WTC11 (cell line): ENCODE measurements at regions not wholly inside any gene's neighbourhood (a gene's known extent, or its start where the extent isn't known, plus 50 kb on each side); places are given as distances from the start of the nearest gene placed in this dataset.

ENCODE experiments used
- ATAC-seq: fragments of 200-7000 bp; cut with Tn5 transposase; 2 replicates; pipeline ENCODE4 v1.10.0; 2021; ENCODE audit warnings: mild to moderate bottlenecking, moderate library complexity
- CTCF ChIA-PET: fragments of 300-600 bp; sonication (Branson Sonifier 250); formaldehyde crosslinking; loops from one replicate; lab custom pipeline; 2021; ENCODE audit warnings: antibody characterized with exemption; lab: Charles Lee
- POLR2A ChIA-PET: fragments of 350-600 bp; sonication (Branson Sonifier 250); formaldehyde crosslinking; loops from one replicate; lab custom pipeline; 2021; ENCODE audit warnings: antibody characterized with exemption; lab: Charles Lee
- DNase-seq: peaks from one replicate; pipeline ENCODE4 v3.0.0; 2021; ENCODE audit warnings: low spot score
- H3K27ac Mint-ChIP-seq: 2 replicates; pipeline ENCODE4 v1.8.0; 2021; ENCODE audit warnings: mixed read lengths
- H3K27me3 Mint-ChIP-seq: 2 replicates; pipeline ENCODE4 v1.8.0; 2021; ENCODE audit warnings: low read depth, mild to moderate bottlenecking, moderate library complexity, mixed read lengths
- H3K36me3 Mint-ChIP-seq: 2 replicates; pipeline ENCODE4 v1.8.0; 2021; ENCODE audit warnings: mixed read lengths
- H3K4me1 Mint-ChIP-seq: 2 replicates; pipeline ENCODE4 v1.8.0; 2022; ENCODE audit warnings: mixed read lengths
- H3K4me3 Mint-ChIP-seq: 2 replicates; pipeline ENCODE4 v1.8.0; 2021; ENCODE audit warnings: mild to moderate bottlenecking, moderate library complexity, mixed read lengths
- H3K9me3 Mint-ChIP-seq: 2 replicates; pipeline ENCODE4 v1.8.0; 2021; ENCODE audit warnings: mixed read lengths
- ATF1 ChIP-seq: sonication (generic); formaldehyde crosslinking; IDR thresholded peaks from 2 replicates; pipeline ENCODE4 v1.8.1; 2023; ENCODE audit warnings: mild to moderate bottlenecking, moderate library complexity, missing genetic modification reagents
- CBFB ChIP-seq: sonication (generic); formaldehyde crosslinking; IDR thresholded peaks from 2 replicates; pipeline ENCODE4 v1.8.1; 2022; ENCODE audit warnings: mild to moderate bottlenecking, low read depth, missing genetic modification reagents
- CREM ChIP-seq: sonication (generic); formaldehyde crosslinking; IDR thresholded peaks from 2 replicates; pipeline ENCODE4 v1.8.1; 2022; ENCODE audit warnings: mild to moderate bottlenecking, missing genetic modification reagents, moderate library complexity
- CTCF ChIP-seq: fragments of 200-600 bp; IDR thresholded peaks from 2 replicates; pipeline ENCODE4 v1.8.0; 2022; ENCODE audit warnings: antibody characterized with exemption
- ELF4 ChIP-seq: sonication (generic); formaldehyde crosslinking; IDR thresholded peaks from 2 replicates; pipeline ENCODE4 v1.8.1; 2022; ENCODE audit warnings: low read depth, mild to moderate bottlenecking, moderate library complexity, missing genetic modification reagents
- EMX1 ChIP-seq: fragments of 250-450 bp; sonication (Bioruptor Pico); IDR thresholded peaks from 2 replicates; pipeline ENCODE4 v1.8.0; 2021; ENCODE audit warnings: mild to moderate bottlenecking
- ESRRA ChIP-seq: sonication (generic); formaldehyde crosslinking; IDR thresholded peaks from 2 replicates; pipeline ENCODE4 v1.8.1; 2022; ENCODE audit warnings: mild to moderate bottlenecking, missing genetic modification reagents, borderline replicate concordance
- ETV6 ChIP-seq: sonication (generic); formaldehyde crosslinking; IDR thresholded peaks from 2 replicates; pipeline ENCODE4 v1.8.1; 2022; ENCODE audit warnings: mild to moderate bottlenecking, missing genetic modification reagents
- GTF2I ChIP-seq: fragments of 250-450 bp; sonication (Bioruptor Pico); conservative IDR thresholded peaks from 2 replicates; pipeline ENCODE4 v1.4.0; 2021; ENCODE audit warnings: mild to moderate bottlenecking
- MXD4 ChIP-seq: fragments of 250-450 bp; sonication (Bioruptor Pico); IDR thresholded peaks from 2 replicates; pipeline ENCODE4 v1.8.0; 2021; ENCODE audit warnings: mild to moderate bottlenecking, moderate library complexity, borderline replicate concordance
- NFATC4 ChIP-seq: fragments of 250-450 bp; sonication (Bioruptor Pico); IDR thresholded peaks from 2 replicates; pipeline ENCODE4 v1.9.0; 2021; ENCODE audit warnings: mild to moderate bottlenecking
- NFYB ChIP-seq: sonication (generic); formaldehyde crosslinking; conservative IDR thresholded peaks from 2 replicates; pipeline ENCODE4 v1.8.0; 2022; ENCODE audit warnings: low read depth, missing genetic modification reagents
- NR2C2 ChIP-seq: sonication (generic); formaldehyde crosslinking; IDR thresholded peaks from 2 replicates; pipeline ENCODE4 v1.8.0; 2022; ENCODE audit warnings: mild to moderate bottlenecking, missing genetic modification reagents
- NR3C1 ChIP-seq: sonication (generic); formaldehyde crosslinking; conservative IDR thresholded peaks from 2 replicates; pipeline ENCODE4 v1.8.1; 2023; ENCODE audit warnings: low read depth, mild to moderate bottlenecking, missing genetic modification reagents
- OVOL2 ChIP-seq: fragments of 250-450 bp; sonication (Bioruptor Pico); IDR thresholded peaks from 2 replicates; pipeline ENCODE4 v1.9.0; 2021; ENCODE audit warnings: mild to moderate bottlenecking, borderline replicate concordance
- PREB ChIP-seq: sonication (generic); formaldehyde crosslinking; IDR thresholded peaks from 2 replicates; pipeline ENCODE4 v1.8.1; 2022; ENCODE audit warnings: mild to moderate bottlenecking, missing genetic modification reagents, moderate library complexity, borderline replicate concordance
- PRRX2 ChIP-seq: fragments of 250-450 bp; sonication (Bioruptor Pico); IDR thresholded peaks from 2 replicates; pipeline ENCODE4 v1.8.0; 2021; ENCODE audit warnings: mild to moderate bottlenecking
- RORB ChIP-seq: fragments of 250-450 bp; sonication (Bioruptor Pico); IDR thresholded peaks from 2 replicates; pipeline ENCODE4 v1.9.0; 2021; ENCODE audit warnings: mild to moderate bottlenecking
- SMAD4 ChIP-seq: sonication (generic); formaldehyde crosslinking; IDR thresholded peaks from 2 replicates; pipeline ENCODE4 v1.8.0; 2022; ENCODE audit warnings: mild to moderate bottlenecking, missing genetic modification reagents
- SP1 ChIP-seq: sonication (generic); formaldehyde crosslinking; conservative IDR thresholded peaks from 2 replicates; pipeline ENCODE4 v1.8.1; 2022; ENCODE audit warnings: missing genetic modification reagents
- TEAD1 ChIP-seq: sonication (generic); formaldehyde crosslinking; IDR thresholded peaks from 2 replicates; pipeline ENCODE4 v1.8.0; 2022; ENCODE audit warnings: mild to moderate bottlenecking, missing genetic modification reagents
- USF2 ChIP-seq: sonication (generic); formaldehyde crosslinking; IDR thresholded peaks from 2 replicates; pipeline ENCODE4 v1.8.1; 2023; ENCODE audit warnings: mild to moderate bottlenecking, missing genetic modification reagents, moderate library complexity
- ZNF121 ChIP-seq: sonication (generic); formaldehyde crosslinking; IDR thresholded peaks from 2 replicates; pipeline ENCODE4 v1.8.0; 2023; ENCODE audit warnings: missing genetic modification reagents
- ZNF138 ChIP-seq: sonication (generic); formaldehyde crosslinking; conservative IDR thresholded peaks from 2 replicates; pipeline ENCODE4 v1.8.1; 2022; ENCODE audit warnings: mild to moderate bottlenecking, moderate library complexity, missing genetic modification reagents
- TF ChIP-seq, protein P1 (sequence below): sonication (generic); formaldehyde crosslinking; IDR thresholded peaks from 2 replicates; pipeline ENCODE4 v1.8.0; 2022; ENCODE audit warnings: mild to moderate bottlenecking, missing genetic modification reagents
- TF ChIP-seq, protein P2 (sequence below): sonication (generic); formaldehyde crosslinking; IDR thresholded peaks from 2 replicates; pipeline ENCODE4 v1.8.1; 2023; ENCODE audit warnings: mild to moderate bottlenecking, moderate library complexity, missing genetic modification reagents

DNA sequence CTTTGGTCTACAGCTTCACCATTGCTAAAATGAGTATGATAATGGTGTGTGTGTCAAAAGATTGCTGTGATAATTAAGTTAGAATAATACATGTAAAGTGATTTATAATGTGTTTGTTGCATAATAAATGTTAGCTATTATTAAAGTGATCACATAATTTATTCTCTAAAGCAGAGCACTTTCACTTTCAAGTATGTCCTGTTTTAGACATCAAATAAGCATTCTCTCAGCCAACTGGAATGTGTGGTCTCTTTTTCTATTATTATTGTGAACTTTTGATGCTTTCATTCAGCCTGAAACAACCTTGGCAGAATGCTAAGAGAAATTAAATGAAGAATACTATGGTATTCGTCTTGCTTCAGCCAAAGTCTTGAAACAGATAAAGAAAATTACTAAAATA, 102.8 kb upstream of the COL11A1 start (continued):
- TF ChIP-seq ETV6 (no peak), NR2C2 (CRISPR knock-in tag) (no peak)

GRCh38 chr1:103208844-103209243, 100.5 kb upstream of the COL11A1 start:
- Mint-ChIP-seq H3K9me3 (no peaks in the 10 kb centered on the region), H3K27me3 (no peaks in the 10 kb centered on the region), H3K27ac (no peak overlapping the region), H3K36me3 (no peaks in the 10 kb centered on the region), H3K4me3 (no peak overlapping the region), H3K4me1 (no peaks in the 10 kb centered on the region)
- DNase-seq (no peak), ATAC-seq (no peak)
- CTCF ChIA-PET, result no interaction called here
- POLR2A ChIA-PET, result no interaction called here
- TF ChIP-seq OVOL2 (no peak), TEAD1 (CRISPR knock-in tag) (no peak), ATF1 (CRISPR knock-in tag) (no peak), GTF2I (CRISPR knock-in tag) (no peak), USF2 (CRISPR knock-in tag) (no peak), SP1 (no peak), MXD4 (CRISPR knock-in tag) (no peak), ZNF121 (CRISPR knock-in tag) (no peak), SMAD4 (CRISPR knock-in tag) (no peak), ESRRA (CRISPR knock-in tag) (no peak), RORB (CRISPR knock-in tag) (no peak), PRRX2 (CRISPR knock-in tag) (no peak), ZNF138 (CRISPR knock-in tag) (no peak), CTCF (no peak), EMX1 (no peak), CBFB (no peak), ELF4 (CRISPR knock-in tag) (no peak)
- TF ChIP-seq, protein P1, sequence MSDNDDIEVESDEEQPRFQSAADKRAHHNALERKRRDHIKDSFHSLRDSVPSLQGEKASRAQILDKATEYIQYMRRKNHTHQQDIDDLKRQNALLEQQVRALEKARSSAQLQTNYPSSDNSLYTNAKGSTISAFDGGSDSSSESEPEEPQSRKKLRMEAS, result no peak
- TF ChIP-seq, protein P2, sequence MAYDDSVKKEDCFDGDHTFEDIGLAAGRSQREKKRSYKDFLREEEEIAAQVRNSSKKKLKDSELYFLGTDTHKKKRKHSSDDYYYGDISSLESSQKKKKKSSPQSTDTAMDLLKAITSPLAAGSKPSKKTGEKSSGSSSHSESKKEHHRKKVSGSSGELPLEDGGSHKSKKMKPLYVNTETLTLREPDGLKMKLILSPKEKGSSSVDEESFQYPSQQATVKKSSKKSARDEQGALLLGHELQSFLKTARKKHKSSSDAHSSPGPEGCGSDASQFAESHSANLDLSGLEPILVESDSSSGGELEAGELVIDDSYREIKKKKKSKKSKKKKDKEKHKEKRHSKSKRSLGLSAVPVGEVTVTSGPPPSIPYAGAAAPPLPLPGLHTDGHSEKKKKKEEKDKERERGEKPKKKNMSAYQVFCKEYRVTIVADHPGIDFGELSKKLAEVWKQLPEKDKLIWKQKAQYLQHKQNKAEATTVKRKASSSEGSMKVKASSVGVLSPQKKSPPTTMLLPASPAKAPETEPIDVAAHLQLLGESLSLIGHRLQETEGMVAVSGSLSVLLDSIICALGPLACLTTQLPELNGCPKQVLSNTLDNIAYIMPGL (CRISPR knock-in tag), result no peak

GRCh38 chr1:103199001-103199400, 90.7 kb upstream of the COL11A1 start:
- no peaks in the 10 kb centered on the region for H3K27me3 Mint-ChIP-seq
- ATAC-seq (no peak), DNase-seq (no peak)
- H3K4me3 Mint-ChIP-seq, result no peak overlapping the region
- no peaks in the 10 kb centered on the region for H3K9me3 Mint-ChIP-seq
- TF ChIP-seq CREM (CRISPR knock-in tag) (no peak), NR3C1 (CRISPR knock-in tag) (no peak), NFYB (no peak), MXD4 (CRISPR knock-in tag) (no peak), PREB (CRISPR knock-in tag) (no peak), NFATC4 (no peak)
- no peaks in the 10 kb centered on the region for H3K36me3 Mint-ChIP-seq
- ChIA-PET CTCF (interaction anchor here (0.7 kb wide), 1 partner anchor 75 kb away, joined by 4 read pairs; no protein-coding TSS in a partner anchor), POLR2A (no interaction called here)
- no peak overlapping the region for H3K27ac Mint-ChIP-seq
- no peaks in the 10 kb centered on the region for H3K4me1 Mint-ChIP-seq
